ENCODE measurements at regions not wholly inside any gene's neighbourhood (a gene's known extent, or its start where the extent isn't known, plus 50 kb on each side); places are given as distances from the start of the nearest gene placed in this dataset.

DNA sequence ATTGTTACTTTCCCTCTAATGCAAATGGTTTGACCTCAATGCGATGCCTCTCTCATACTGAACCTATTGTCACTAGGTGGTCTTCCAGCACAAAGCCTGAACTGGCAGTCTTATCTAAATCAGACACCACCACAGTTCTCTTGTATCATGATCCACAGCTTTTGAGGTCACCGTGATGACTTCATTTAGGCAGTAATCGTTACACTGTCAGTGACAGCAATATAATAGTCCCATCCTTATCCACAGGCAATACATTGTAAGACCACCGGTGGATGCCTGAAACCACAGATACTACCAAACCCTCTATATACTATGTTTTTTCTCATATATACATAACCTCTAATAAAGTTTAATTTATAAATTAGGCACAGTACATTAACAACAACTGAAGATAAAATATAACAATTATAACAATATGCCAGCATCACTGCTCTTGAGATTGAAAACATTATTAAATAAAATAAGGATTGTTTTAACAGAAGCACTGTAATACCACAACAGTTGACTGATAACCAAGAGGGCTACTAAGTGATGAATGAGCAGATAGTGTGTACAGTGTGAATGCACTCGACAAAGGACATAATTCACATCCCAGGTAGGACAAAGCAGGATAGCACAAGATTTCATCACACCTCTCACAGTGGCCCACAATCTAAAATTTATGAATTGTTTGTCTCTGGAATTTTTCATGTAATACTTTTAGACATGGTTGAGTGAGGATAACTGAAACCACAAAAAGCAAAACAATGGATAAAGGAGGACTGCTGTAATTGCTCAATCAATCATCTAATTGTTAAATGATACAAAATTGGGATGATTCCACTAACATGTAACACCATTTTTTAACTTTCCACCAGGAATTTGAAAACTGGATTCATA, 419.4 kb downstream of the CENPC start (continued):
- TF ChIP-seq KIAA2018 (CRISPR knock-in tag; IDR thresholded peaks at IDR 0.05; ENCODE audit: borderline replicate concordance) = no peak
- TF ChIP-seq NFE2L2 (IDR thresholded peaks at IDR 0.05; ENCODE audit: low read length) = no peak
- no peak for TF ChIP-seq KLF13 (CRISPR knock-in tag; IDR thresholded peaks at IDR 0.05)

DNA sequence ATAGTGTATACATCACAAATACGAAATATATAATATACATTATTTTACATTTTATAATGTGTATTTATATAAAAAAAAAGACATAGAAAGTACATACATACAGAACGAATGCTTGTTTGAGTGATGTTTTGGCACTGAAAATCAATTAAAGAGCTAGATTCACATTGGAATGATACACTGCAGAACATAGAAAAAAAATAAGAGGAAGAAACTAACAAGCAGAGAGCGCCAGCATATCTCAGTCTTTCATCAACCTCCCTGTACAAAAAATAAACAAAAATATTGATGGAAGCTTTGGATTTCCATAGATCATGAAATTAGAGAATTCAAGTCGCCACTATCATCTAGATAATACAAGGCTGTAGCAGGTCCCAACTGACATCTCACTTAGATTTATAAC, 420.6 kb downstream of the CENPC start:
- in situ Hi-C loops (cut with HindIII; ENCODE audit: extremely low pct_ligation_motif_present, low pct_unique_long_range_greater_than_20kb) = no loop called here
- POLR2A ChIA-PET = no interaction called here
- intact Hi-C loops (cut with micrococcal nuclease; ENCODE audit: unreplicated experiment) = no loop called here
- no peak for TF ChIP-seq ZNF7 (CRISPR knock-in tag; IDR thresholded peaks at IDR 0.05)
- no peak for TF ChIP-seq MIXL1 (CRISPR knock-in tag; IDR thresholded peaks at IDR 0.05)
- TF ChIP-seq ZNF549 (CRISPR knock-in tag; IDR thresholded peaks at IDR 0.05) = no peak
- no peak for TF ChIP-seq ADNP (CRISPR knock-in tag; IDR thresholded peaks at IDR 0.05)
- no peak for TF ChIP-seq ZNF333 (CRISPR knock-in tag; IDR thresholded peaks at IDR 0.05; ENCODE audit: borderline replicate concordance)
- no peak for TF ChIP-seq FOXM1 (CRISPR knock-in tag; IDR thresholded peaks at IDR 0.05)
- TF ChIP-seq, protein P1, sequence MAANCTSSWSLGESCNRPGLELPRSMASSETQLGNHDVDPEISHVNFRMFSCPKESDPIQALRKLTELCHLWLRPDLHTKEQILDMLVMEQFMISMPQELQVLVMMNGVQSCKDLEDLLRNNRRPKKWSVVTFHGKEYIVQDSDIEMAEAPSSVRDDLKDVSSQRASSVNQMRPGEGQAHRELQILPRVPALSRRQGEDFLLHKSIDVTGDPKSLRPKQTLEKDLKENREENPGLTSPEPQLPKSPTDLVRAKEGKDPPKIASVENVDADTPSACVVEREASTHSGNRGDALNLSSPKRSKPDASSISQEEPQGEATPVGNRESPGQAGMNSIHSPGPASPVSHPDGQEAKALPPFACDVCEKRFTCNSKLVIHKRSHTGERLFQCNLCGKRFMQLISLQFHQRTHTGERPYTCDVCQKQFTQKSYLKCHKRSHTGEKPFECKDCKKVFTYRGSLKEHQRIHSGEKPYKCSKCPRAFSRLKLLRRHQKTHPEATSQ (CRISPR knock-in tag; IDR thresholded peaks at IDR 0.05; ENCODE audit: borderline replicate concordance) = no peak
- no peak for TF ChIP-seq PAF1 (CRISPR knock-in tag; IDR thresholded peaks at IDR 0.05)
- no peak for TF ChIP-seq MAFG (CRISPR knock-in tag; IDR thresholded peaks at IDR 0.05)
- no peak for TF ChIP-seq KLF6 (CRISPR knock-in tag; IDR thresholded peaks at IDR 0.05)
- TF ChIP-seq, protein P2, sequence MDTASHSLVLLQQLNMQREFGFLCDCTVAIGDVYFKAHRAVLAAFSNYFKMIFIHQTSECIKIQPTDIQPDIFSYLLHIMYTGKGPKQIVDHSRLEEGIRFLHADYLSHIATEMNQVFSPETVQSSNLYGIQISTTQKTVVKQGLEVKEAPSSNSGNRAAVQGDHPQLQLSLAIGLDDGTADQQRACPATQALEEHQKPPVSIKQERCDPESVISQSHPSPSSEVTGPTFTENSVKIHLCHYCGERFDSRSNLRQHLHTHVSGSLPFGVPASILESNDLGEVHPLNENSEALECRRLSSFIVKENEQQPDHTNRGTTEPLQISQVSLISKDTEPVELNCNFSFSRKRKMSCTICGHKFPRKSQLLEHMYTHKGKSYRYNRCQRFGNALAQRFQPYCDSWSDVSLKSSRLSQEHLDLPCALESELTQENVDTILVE (CRISPR knock-in tag; IDR thresholded peaks at IDR 0.05) = no peak

More for the DNA sequence above, 420.6 kb downstream of the CENPC start:
- Histone ChIP-seq H3K9ac (ENCODE audit: insufficient read depth, low read depth, low read length) (no peak overlapping the region), H3K27ac (ENCODE audit: extremely low read length, insufficient read depth, low read length) (no peak overlapping the region), H3K9me3 (ENCODE audit: low read length) (no peaks in the 10 kb centered on the region), H3K79me2 (ENCODE audit: insufficient read depth, low read length) (no peaks in the 10 kb centered on the region), H2AFZ (ENCODE audit: low read length) (no peak overlapping the region), H4K20me1 (ENCODE audit: insufficient read depth, low read length) (no peaks in the 10 kb centered on the region), H3K36me3 (replicated peaks in 1 of 2; ENCODE audit: control insufficient read depth in 1 of 2, insufficient read depth in 2 of 2, low read length in 2 of 2) (no peaks in the 10 kb centered on the region), H3K4me1 (ENCODE audit: insufficient read depth, low read length) (no peaks in the 10 kb centered on the region), H3K27me3 (ENCODE audit: control insufficient read depth in 1 of 2, insufficient read depth in 2 of 2, low read length in 2 of 2) (no peaks in the 10 kb centered on the region), H3K4me2 (ENCODE audit: low read depth, low read length) (no peak overlapping the region), H3K4me3 (replicated peaks in 1 of 3; ENCODE audit: insufficient read depth in 1 of 3, low read depth in 2 of 3, low read length in 3 of 3) (no peak overlapping the region)
- DNase-seq (ENCODE audit: low spot score) (no peak), ATAC-seq (no peak), FAIRE-seq (no peak)
- CTCF ChIA-PET (ENCODE audit: low intra/inter-chr PET ratio, low total read pairs) = no interaction called here
- no TSS peak for BruUV-seq (replicated peaks)
- under 1% methylated on average over 4 of the region's 4 CpGs for WGBS (ENCODE audit: low lambda C conversion rate)

Data from HepG2 (cell line).